OCI-LY7 (cell line): ENCODE measurements at regions not wholly inside any gene's neighbourhood (a gene's known extent, or its start where the extent isn't known, plus 50 kb on each side); places are given as distances from the start of the nearest gene placed in this dataset.

ENCODE experiments used
- EZH2phosphoT487 ChIP-seq: fragments of 200-600 bp; sonication (generic); IDR thresholded peaks from 2 replicates; pipeline ENCODE4 v1.6.1; 2018; ENCODE audit warnings: low read depth, borderline replicate concordance, mild to moderate bottlenecking, mixed run types, antibody characterized with exemption, low read length, moderate library complexity, mixed read lengths
- TF ChIP-seq, protein P1 (sequence below): fragments of 200-600 bp; sonication (generic); conservative IDR thresholded peaks from 2 replicates; pipeline ENCODE4 v1.5.1; 2014; ENCODE audit warnings: mild to moderate bottlenecking, antibody characterized with exemption, low read length, moderate library complexity, mixed read lengths

GRCh38 chr12:115378291-115378690 is 694.3 kb upstream of the TBX3 start:
- TF ChIP-seq, protein P1, sequence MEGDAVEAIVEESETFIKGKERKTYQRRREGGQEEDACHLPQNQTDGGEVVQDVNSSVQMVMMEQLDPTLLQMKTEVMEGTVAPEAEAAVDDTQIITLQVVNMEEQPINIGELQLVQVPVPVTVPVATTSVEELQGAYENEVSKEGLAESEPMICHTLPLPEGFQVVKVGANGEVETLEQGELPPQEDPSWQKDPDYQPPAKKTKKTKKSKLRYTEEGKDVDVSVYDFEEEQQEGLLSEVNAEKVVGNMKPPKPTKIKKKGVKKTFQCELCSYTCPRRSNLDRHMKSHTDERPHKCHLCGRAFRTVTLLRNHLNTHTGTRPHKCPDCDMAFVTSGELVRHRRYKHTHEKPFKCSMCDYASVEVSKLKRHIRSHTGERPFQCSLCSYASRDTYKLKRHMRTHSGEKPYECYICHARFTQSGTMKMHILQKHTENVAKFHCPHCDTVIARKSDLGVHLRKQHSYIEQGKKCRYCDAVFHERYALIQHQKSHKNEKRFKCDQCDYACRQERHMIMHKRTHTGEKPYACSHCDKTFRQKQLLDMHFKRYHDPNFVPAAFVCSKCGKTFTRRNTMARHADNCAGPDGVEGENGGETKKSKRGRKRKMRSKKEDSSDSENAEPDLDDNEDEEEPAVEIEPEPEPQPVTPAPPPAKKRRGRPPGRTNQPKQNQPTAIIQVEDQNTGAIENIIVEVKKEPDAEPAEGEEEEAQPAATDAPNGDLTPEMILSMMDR = no peak
- TF ChIP-seq EZH2phosphoT487 = no peak
